Fibroblast of lung (primary cell): ENCODE measurements at regions not wholly inside any gene's neighbourhood (a gene's known extent, or its start where the extent isn't known, plus 50 kb on each side); places are given as distances from the start of the nearest gene placed in this dataset.

Experiments
- DNase-seq, 2 donors: peaks; one replicate each; pipeline versions ENCODE4 v3.0.0 to v3.0.0-alpha.2; 2010; ENCODE audit warnings: low read depth in 2 of 2
- H2AFZ ChIP-seq: 2 replicates; pipeline ENCODE4 v1.5.1; 2012; ENCODE audit warnings: low read length, control low read depth, inconsistent platforms
- H3K27ac ChIP-seq: 2 replicates; pipeline ENCODE4 v1.5.1; 2011; ENCODE audit warnings: low read length, control low read depth; ENCODE audit not compliant: insufficient read depth
- H3K27me3 ChIP-seq: 2 replicates; pipeline ENCODE4 v1.5.1; 2011; ENCODE audit warnings: mild to moderate bottlenecking, low read length; ENCODE audit not compliant: control insufficient read depth, insufficient read depth
- H3K36me3 ChIP-seq: 2 replicates; pipeline ENCODE4 v1.5.1; 2011; ENCODE audit warnings: low read length; ENCODE audit not compliant: control insufficient read depth, insufficient read depth
- H3K4me1 ChIP-seq: 2 replicates; pipeline ENCODE4 v1.5.1; 2011; ENCODE audit warnings: low read length; ENCODE audit not compliant: control insufficient read depth, insufficient read depth; ENCODE audit errors: extremely low read depth
- H3K4me2 ChIP-seq: 2 replicates; pipeline ENCODE4 v1.5.1; 2011; ENCODE audit warnings: low read length, control low read depth; ENCODE audit not compliant: insufficient read depth; ENCODE audit errors: extremely low read depth
- H3K4me3 ChIP-seq, 4 experiments: fragments of 200-600 bp in 1 of 4; sonication (generic) in 1 of 4; replicated peaks in 1 of 4; 2 replicates each; pipeline ENCODE4 v1.5.1; 2011 to 2016; ENCODE audit warnings: low read length in 4 of 4, low read depth in 3 of 4, mild to moderate bottlenecking in 3 of 4, control low read depth in 2 of 4, inconsistent platforms in 1 of 4, mixed read lengths in 1 of 4; ENCODE audit not compliant: insufficient read depth in 1 of 4; ENCODE audit errors: control extremely low read depth in 1 of 4
- H3K79me2 ChIP-seq: 2 replicates; pipeline ENCODE4 v1.5.1; 2012; ENCODE audit warnings: mild to moderate bottlenecking, low read length, inconsistent platforms; ENCODE audit not compliant: control insufficient read depth, insufficient read depth
- H3K9ac ChIP-seq: 2 replicates; pipeline ENCODE4 v1.5.1; 2011; ENCODE audit warnings: mild to moderate bottlenecking, low read length, control low read depth; ENCODE audit not compliant: insufficient read depth
- H3K9me3 ChIP-seq: 2 replicates; pipeline ENCODE4 v1.5.1; 2012; ENCODE audit warnings: low read depth, low read length; ENCODE audit not compliant: control insufficient read depth, insufficient read depth
- H4K20me1 ChIP-seq: 2 replicates; pipeline ENCODE4 v1.5.1; 2011; ENCODE audit warnings: low read length; ENCODE audit not compliant: control insufficient read depth, insufficient read depth; ENCODE audit errors: extremely low read depth
- EZH2 ChIP-seq: IDR thresholded peaks from 2 replicates; pipeline ENCODE4 v1.5.1; 2012; ENCODE audit warnings: low read length, control low read depth, mild to moderate bottlenecking; ENCODE audit errors: missing control alignments
- TF ChIP-seq, protein P1 (sequence below), 2 donors: IDR thresholded peaks in 1 of 2; conservative IDR thresholded peaks in 1 of 2; 1 replicate in 1 of 2; 2 replicates in 1 of 2; pipeline ENCODE4 v1.5.1; 2011 to 2012; ENCODE audit warnings: low read length in 2 of 2, control low read depth in 1 of 2, inconsistent platforms in 1 of 2, low read depth in 1 of 2, mild to moderate bottlenecking in 1 of 2

DNA sequence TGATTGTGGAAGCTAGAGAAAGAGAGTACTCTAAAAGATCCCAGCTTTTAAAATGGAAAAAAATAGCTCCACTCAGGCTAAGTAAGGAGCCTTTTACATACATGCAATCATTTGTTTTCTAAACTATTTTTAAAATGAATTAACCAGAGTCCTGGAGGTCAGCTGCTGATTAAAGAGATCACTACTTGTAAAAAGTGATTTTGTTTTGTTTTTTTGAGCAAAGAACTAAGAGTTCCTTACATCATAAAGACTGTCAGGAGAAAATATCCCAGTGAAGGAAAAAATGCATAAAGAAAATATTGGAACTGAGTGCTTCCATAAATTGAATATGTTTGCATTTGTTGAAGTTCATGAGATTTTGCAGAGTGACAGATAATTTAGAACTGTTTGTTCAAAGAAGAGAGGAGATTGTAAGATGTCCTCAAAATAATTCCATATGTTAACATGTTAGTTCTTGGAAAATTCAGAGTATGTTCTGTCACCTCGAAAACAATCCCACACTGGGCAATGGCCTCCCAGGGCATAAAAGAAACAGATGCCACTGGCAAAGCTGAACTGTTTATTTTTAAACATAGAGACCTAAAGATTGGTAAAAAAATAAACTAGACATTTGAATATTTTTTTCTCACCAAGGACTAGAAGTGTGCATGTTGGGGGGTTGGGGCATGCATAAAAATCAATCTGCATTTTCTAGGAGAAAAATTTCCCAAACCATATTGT lies 264.7 kb downstream of the NPR3 start:
- Histone ChIP-seq H3K36me3 (no peaks in the 10 kb centered on the region), H3K4me1 (no peaks in the 10 kb centered on the region), H3K9me3 (no peaks in the 10 kb centered on the region), H3K4me2 (no peak overlapping the region), H3K9ac (no peak overlapping the region), H3K27ac (no peak overlapping the region), H3K4me3 (no peak overlapping the region), H3K27me3 (no peaks in the 10 kb centered on the region), H2AFZ (no peak overlapping the region), H4K20me1 (no peaks in the 10 kb centered on the region), H3K79me2 (no peaks in the 10 kb centered on the region)
- TF ChIP-seq EZH2, result no peak
- TF ChIP-seq, protein P1, sequence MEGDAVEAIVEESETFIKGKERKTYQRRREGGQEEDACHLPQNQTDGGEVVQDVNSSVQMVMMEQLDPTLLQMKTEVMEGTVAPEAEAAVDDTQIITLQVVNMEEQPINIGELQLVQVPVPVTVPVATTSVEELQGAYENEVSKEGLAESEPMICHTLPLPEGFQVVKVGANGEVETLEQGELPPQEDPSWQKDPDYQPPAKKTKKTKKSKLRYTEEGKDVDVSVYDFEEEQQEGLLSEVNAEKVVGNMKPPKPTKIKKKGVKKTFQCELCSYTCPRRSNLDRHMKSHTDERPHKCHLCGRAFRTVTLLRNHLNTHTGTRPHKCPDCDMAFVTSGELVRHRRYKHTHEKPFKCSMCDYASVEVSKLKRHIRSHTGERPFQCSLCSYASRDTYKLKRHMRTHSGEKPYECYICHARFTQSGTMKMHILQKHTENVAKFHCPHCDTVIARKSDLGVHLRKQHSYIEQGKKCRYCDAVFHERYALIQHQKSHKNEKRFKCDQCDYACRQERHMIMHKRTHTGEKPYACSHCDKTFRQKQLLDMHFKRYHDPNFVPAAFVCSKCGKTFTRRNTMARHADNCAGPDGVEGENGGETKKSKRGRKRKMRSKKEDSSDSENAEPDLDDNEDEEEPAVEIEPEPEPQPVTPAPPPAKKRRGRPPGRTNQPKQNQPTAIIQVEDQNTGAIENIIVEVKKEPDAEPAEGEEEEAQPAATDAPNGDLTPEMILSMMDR (conservative IDR thresholded peaks at IDR 0.05 in 1 of 2, IDR thresholded peaks at IDR 0.05 in 1 of 2; ENCODE audit: low read depth in 1 of 2, low read length in 2 of 2), result no peak
- DNase-seq, result no peak

DNA sequence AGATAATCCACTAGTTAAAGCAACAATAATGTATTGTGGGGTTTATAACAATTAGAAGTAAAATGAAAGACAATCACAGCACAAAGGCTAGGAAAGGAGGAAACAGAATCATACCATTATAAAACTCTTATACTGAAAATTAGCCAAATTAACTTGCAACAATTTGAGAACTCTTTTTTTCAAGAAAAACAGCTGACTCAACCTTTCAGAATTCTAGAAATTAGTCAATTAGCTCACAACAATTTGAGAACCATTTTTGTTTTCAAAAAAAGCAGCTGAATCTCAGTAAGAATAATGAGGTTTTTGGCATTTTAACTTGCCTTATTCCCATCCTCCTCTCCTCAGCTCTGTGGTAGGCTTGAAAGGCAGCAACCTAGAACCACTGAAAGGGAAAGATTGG lies 269.9 kb downstream of the NPR3 start:
- no peak overlapping the region for H3K27ac ChIP-seq
- H3K36me3 ChIP-seq, result no peaks in the 10 kb centered on the region
- no peak for TF ChIP-seq EZH2
- TF ChIP-seq, protein P1 (conservative IDR thresholded peaks at IDR 0.05 in 1 of 2, IDR thresholded peaks at IDR 0.05 in 1 of 2; ENCODE audit: low read depth in 1 of 2, low read length in 2 of 2), result no peak
- H3K4me3 ChIP-seq, result no peak overlapping the region
- H3K27me3 ChIP-seq, result no peaks in the 10 kb centered on the region
- no peaks in the 10 kb centered on the region for H3K9me3 ChIP-seq
- no peak overlapping the region for H3K9ac ChIP-seq
- no peaks in the 10 kb centered on the region for H4K20me1 ChIP-seq
- DNase-seq, result no peak
- H3K79me2 ChIP-seq, result no peaks in the 10 kb centered on the region
- peaks cover 2% of the 10 kb centered on the region for H3K4me1 ChIP-seq
- H2AFZ ChIP-seq, result no peak overlapping the region
- H3K4me2 ChIP-seq, result no peak overlapping the region

DNA sequence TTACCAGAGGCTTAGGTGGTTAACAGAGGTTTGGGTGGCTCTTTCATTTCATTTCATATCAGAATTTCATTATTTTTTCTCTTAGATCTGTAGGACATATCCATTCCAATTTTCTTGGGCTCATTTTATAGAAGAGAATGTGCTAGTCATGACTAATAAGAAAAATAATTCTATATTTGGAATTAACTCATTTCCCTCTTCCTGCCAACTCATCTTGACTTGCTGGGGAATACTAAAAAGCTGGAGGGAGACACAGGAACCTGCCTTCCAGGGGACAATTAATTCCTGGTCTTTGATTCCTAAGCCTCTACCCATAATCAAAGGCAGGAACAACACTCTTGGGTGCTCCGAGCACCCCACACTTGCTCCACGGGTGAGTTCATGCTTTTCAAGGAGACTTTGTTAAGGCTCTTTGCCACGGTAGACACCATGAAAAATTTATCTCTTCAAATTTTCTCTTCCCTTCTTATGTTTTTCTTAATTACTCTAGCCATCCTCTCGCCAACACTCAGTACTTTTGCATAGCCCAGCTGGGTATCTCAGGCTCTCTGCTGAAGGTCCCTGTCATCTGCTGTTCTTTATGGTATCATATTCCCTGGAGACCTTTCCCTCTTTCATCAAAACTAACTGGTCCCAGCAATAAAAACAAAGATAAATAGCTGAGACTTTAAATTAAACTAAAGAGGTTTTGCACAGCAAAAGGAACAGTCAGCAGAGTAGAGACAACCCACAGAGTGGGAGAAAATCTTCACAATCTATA lies 273.9 kb downstream of the NPR3 start:
- Histone ChIP-seq H4K20me1 (no peaks in the 10 kb centered on the region), H2AFZ (peak overlapping the region; percentile 55), H3K36me3 (no peaks in the 10 kb centered on the region), H3K79me2 (no peaks in the 10 kb centered on the region), H3K4me1 (peaks cover 2% of the 10 kb centered on the region), H3K9me3 (no peaks in the 10 kb centered on the region), H3K9ac (no peak overlapping the region), H3K4me3 (no peak overlapping the region), H3K27me3 (no peaks in the 10 kb centered on the region), H3K27ac (no peak overlapping the region), H3K4me2 (no peak overlapping the region)
- TF ChIP-seq, protein P1 (conservative IDR thresholded peaks at IDR 0.05 in 1 of 2, IDR thresholded peaks at IDR 0.05 in 1 of 2; ENCODE audit: low read depth in 1 of 2, low read length in 2 of 2), result no peak
- no peak for TF ChIP-seq EZH2
- peak; percentile 21 to 55 for DNase-seq
